Body of pancreas (tissue), 4 donors: ENCODE measurements at regions not wholly inside any gene's neighbourhood (a gene's known extent, or its start where the extent isn't known, plus 50 kb on each side); places are given as distances from the start of the nearest gene placed in this dataset.
"Not testable (repeated sequence)": the region's sequence is repeated elsewhere in the genome, so short reads cannot be mapped to it uniquely, and the experiment has no call there.

Experiments
- ATAC-seq: fragments of 150-250 bp; one replicate; pipeline ENCODE4 v1.9.1; 2016
- DNase-seq, 4 donors: peaks; one replicate each; pipeline ENCODE4 v3.0.0-alpha.2; 2019
- H3K27ac ChIP-seq, 4 donors: fragments of 200-600 bp; sonication (generic); 1 replicate in 3 of 4; 2 replicates in 1 of 4; pipeline versions ENCODE4 v1.5.1 to v1.6.1; 2016 to 2019; ENCODE audit warnings: mild to moderate bottlenecking in 1 of 4, mixed read lengths in 1 of 4, moderate library complexity in 1 of 4
- H3K27me3 ChIP-seq, 2 donors: fragments of 200-600 bp; sonication (generic); one replicate each; pipeline ENCODE4 v1.6.0; 2016; ENCODE audit warnings: mild to moderate bottlenecking in 1 of 2
- H3K36me3 ChIP-seq, 2 donors: fragments of 200-600 bp; sonication (generic); replicated peaks in 1 of 2; 2 replicates each; pipeline ENCODE4 v1.5.1; 2016; ENCODE audit warnings: low read depth in 2 of 2; ENCODE audit not compliant: insufficient read depth in 1 of 2
- H3K4me1 ChIP-seq: fragments of 200-600 bp; sonication (generic); one replicate; pipeline ENCODE4 v1.6.0; 2016
- H3K4me3 ChIP-seq, 2 donors: fragments of 200-600 bp; sonication (generic); 1 replicate in 1 of 2; 2 replicates in 1 of 2; pipeline ENCODE4 v1.5.1; 2016 to 2019
- H3K9me3 ChIP-seq, 3 donors: fragments of 200-600 bp; sonication (generic); 1 replicate in 2 of 3; 2 replicates in 1 of 3; pipeline ENCODE4 v1.5.1; 2016
- CTCF ChIP-seq, 7 experiments: fragments of 450-650 bp in 4 of 7; fragments of 200-600 bp in 3 of 7; sonication (generic) in 3 of 7; IDR thresholded peaks; one replicate each; pipeline ENCODE4 v1.5.1; 2016 to 2019; ENCODE audit warnings: antibody characterized with exemption in 7 of 7
- POLR2A ChIP-seq, 3 donors: fragments of 450-650 bp; IDR thresholded peaks; one replicate each; pipeline ENCODE4 v1.6.1; 2016; ENCODE audit warnings: antibody characterized with exemption in 3 of 3, mild to moderate bottlenecking in 2 of 3
- WGBS, 2 donors: methylation state at CpG; one replicate each; pipeline ENCODE4 v1.1.5; 2017; 5-methylcytosine and 5-hydroxymethylcytosine counted together
- intact Hi-C: fragments of 100-400 bp; cut with DNase I; formaldehyde crosslinking; loops from one replicate; pipeline ENCODE4 v1.15.1; 2023

- no peaks in the 10 kb centered on the region for H3K9me3 ChIP-seq
- ATAC-seq (no peak), DNase-seq (no peak)
- no peaks in the 10 kb centered on the region for H3K36me3 ChIP-seq
- H3K4me3 ChIP-seq, result no peak overlapping the region
- H3K27me3 ChIP-seq, result no peaks in the 10 kb centered on the region
- intact Hi-C loops, result no loop called here
- no peak overlapping the region for H3K27ac ChIP-seq
- WGBS, 2 donors, result 57% methylated on average over 1 of the region's 1 CpG
- TF ChIP-seq CTCF (IDR thresholded peaks at IDR 0.05), result no peak
- TF ChIP-seq POLR2A (IDR thresholded peaks at IDR 0.05), result no peak
- H3K4me1 ChIP-seq, result no peaks in the 10 kb centered on the region
Observed at GRCh38 chr9:102483651-102484050, 511.5 kb upstream of the CYLC2 start.

- Histone ChIP-seq H3K4me1 (no peaks in the 10 kb centered on the region), H3K27ac (no peak overlapping the region), H3K27me3 (no peaks in the 10 kb centered on the region), H3K9me3 (no peaks in the 10 kb centered on the region), H3K4me3 (no peak overlapping the region), H3K36me3 (no peaks in the 10 kb centered on the region)
- TF ChIP-seq POLR2A (IDR thresholded peaks at IDR 0.05), result no peak
- TF ChIP-seq CTCF (IDR thresholded peaks at IDR 0.05), result no peak
- intact Hi-C loops, result no loop called here
- ATAC-seq, result no peak
- DNase-seq, result no peak
- 63 to 71% methylated on average over 1 of the region's 1 CpG for WGBS, 2 donors
Observed at GRCh38 chr9:102482776-102483175, 512.4 kb upstream of the CYLC2 start.

- intact Hi-C loops, result no loop called here
- 54 to 67% methylated on average over 3 of the region's 3 CpGs for WGBS, 2 donors
- H3K4me1 ChIP-seq, result no peaks in the 10 kb centered on the region
- no peak overlapping the region for H3K4me3 ChIP-seq
- H3K27me3 ChIP-seq, result no peaks in the 10 kb centered on the region
- no peak overlapping the region for H3K27ac ChIP-seq
- TF ChIP-seq CTCF (IDR thresholded peaks at IDR 0.05), result no peak
- TF ChIP-seq POLR2A (IDR thresholded peaks at IDR 0.05), result no peak
- no peak for ATAC-seq
- H3K9me3 ChIP-seq, result no peaks in the 10 kb centered on the region
- no peaks in the 10 kb centered on the region for H3K36me3 ChIP-seq
- no peak for DNase-seq
Observed at GRCh38 chr9:102479191-102479590, 515.9 kb upstream of the CYLC2 start.

GRCh38 chr9:102474357-102474756 is 520.8 kb upstream of the CYLC2 start:
- intact Hi-C loops, result no loop called here
- Histone ChIP-seq H3K27me3 (no peaks in the 10 kb centered on the region), H3K27ac (no peak overlapping the region), H3K36me3 (no peaks in the 10 kb centered on the region), H3K9me3 (no peaks in the 10 kb centered on the region), H3K4me3 (no peak overlapping the region), H3K4me1 (no peaks in the 10 kb centered on the region)
- ATAC-seq (no peak), DNase-seq (no peak)
- 55 to 73% methylated on average over 2 of the region's 2 CpGs for WGBS, 2 donors
- TF ChIP-seq POLR2A (IDR thresholded peaks at IDR 0.05) (no peak), CTCF (IDR thresholded peaks at IDR 0.05) (no peak)

GRCh38 chr9:102469430-102469829 is 525.7 kb upstream of the CYLC2 start:
- H3K27me3 ChIP-seq, H3K9me3 ChIP-seq, ATAC-seq, DNase-seq, H3K36me3 ChIP-seq, H3K27ac ChIP-seq, intact Hi-C loops, H3K4me1 ChIP-seq, H3K4me3 ChIP-seq: not testable (repeated sequence)
- WGBS, 2 donors, result 93 to 95% methylated on average over 7 of the region's 7 CpGs
